ENCODE measurements at regions not wholly inside any gene's neighbourhood (a gene's known extent, or its start where the extent isn't known, plus 50 kb on each side); places are given as distances from the start of the nearest gene placed in this dataset.

DNA sequence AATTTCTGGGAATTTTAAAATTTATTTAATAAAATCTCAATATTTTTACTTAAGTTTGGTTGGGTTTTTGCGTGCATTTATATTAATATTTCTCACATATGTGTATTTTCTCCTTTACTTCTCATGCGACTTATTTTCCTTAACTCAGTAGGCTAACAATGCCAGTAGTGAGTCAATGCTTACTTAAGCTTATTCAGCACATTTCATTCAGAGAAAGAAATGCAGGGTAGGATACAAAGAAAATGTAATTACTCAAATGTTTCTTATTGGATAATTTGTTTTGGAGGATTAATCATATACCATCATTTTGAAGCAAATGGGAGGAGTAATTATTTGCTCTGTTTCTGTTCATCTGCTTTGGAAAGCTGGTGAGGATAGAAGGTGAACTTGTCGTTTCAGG is 623.5 kb downstream of the POM121L12 start:
- Histone ChIP-seq H3K27me3 (no peaks in the 10 kb centered on the region), H3K27ac (no peak overlapping the region), H3K36me3 (no peaks in the 10 kb centered on the region), H3K4me3 (no peak overlapping the region), H3K4me1 (no peaks in the 10 kb centered on the region), H3K9me3 (peaks cover 0 to 10% (median 5%) of the 10 kb centered on the region in 4 donors)
- TF ChIP-seq POLR2A (IDR thresholded peaks at IDR 0.05), result no peak
- no peak for TF ChIP-seq EP300 (IDR thresholded peaks at IDR 0.05)
- TF ChIP-seq POLR2AphosphoS5 (IDR thresholded peaks at IDR 0.05), result no peak
- TF ChIP-seq, protein P1, sequence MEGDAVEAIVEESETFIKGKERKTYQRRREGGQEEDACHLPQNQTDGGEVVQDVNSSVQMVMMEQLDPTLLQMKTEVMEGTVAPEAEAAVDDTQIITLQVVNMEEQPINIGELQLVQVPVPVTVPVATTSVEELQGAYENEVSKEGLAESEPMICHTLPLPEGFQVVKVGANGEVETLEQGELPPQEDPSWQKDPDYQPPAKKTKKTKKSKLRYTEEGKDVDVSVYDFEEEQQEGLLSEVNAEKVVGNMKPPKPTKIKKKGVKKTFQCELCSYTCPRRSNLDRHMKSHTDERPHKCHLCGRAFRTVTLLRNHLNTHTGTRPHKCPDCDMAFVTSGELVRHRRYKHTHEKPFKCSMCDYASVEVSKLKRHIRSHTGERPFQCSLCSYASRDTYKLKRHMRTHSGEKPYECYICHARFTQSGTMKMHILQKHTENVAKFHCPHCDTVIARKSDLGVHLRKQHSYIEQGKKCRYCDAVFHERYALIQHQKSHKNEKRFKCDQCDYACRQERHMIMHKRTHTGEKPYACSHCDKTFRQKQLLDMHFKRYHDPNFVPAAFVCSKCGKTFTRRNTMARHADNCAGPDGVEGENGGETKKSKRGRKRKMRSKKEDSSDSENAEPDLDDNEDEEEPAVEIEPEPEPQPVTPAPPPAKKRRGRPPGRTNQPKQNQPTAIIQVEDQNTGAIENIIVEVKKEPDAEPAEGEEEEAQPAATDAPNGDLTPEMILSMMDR (IDR thresholded peaks at IDR 0.05), result no peak
- intact Hi-C loops (cut with DNase I; ENCODE audit: low total_unique reads), result no loop called here
- 70 to 83% (median 77%) methylated on average over 3 of the region's 3 CpGs for WGBS, 5 donors
- no peak for DNase-seq

DNA sequence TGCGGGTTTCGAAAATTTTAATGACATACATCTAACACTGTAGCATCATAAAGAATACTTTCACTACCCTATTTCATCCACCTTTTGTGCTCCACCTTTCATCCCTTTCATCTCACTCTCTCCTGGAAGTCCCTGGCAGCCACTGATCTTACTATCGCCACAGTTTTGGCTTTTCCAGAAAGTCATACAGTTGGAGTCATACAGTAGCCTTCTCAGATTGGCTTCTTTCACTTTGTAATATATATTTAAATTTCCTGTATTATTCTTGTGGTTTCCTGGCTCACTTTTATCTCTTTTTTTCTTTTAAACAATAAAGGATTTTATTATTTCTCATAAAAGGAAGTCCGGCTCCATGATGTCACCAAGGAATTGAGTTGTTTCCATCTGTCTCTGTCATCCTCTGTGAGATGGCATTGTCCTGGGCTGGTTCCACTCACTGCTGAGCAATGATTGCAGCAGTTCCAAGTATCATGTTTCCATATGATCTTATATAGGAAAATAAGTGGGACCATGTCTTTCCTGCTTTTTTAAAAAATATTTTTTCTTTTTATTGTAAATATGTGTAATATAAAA is 626.3 kb downstream of the POM121L12 start:
- no peaks in the 10 kb centered on the region for H3K36me3 ChIP-seq
- H3K27ac ChIP-seq, result no peak overlapping the region
- WGBS, 5 donors, result 86 to 93% (median 90%) methylated on average over 4 of the region's 4 CpGs
- no peaks in the 10 kb centered on the region for H3K27me3 ChIP-seq
- DNase-seq, result no peak
- no peak overlapping the region for H3K4me3 ChIP-seq
- H3K9me3 ChIP-seq, result peaks cover 0 to 19% (median 5%) of the 10 kb centered on the region in 4 donors
- TF ChIP-seq POLR2AphosphoS5 (IDR thresholded peaks at IDR 0.05) (no peak), EP300 (IDR thresholded peaks at IDR 0.05) (no peak), POLR2A (IDR thresholded peaks at IDR 0.05) (no peak)
- TF ChIP-seq, protein P1 (IDR thresholded peaks at IDR 0.05), result no peak
- intact Hi-C loops (cut with DNase I; ENCODE audit: low total_unique reads), result no loop called here
- no peaks in the 10 kb centered on the region for H3K4me1 ChIP-seq

DNA sequence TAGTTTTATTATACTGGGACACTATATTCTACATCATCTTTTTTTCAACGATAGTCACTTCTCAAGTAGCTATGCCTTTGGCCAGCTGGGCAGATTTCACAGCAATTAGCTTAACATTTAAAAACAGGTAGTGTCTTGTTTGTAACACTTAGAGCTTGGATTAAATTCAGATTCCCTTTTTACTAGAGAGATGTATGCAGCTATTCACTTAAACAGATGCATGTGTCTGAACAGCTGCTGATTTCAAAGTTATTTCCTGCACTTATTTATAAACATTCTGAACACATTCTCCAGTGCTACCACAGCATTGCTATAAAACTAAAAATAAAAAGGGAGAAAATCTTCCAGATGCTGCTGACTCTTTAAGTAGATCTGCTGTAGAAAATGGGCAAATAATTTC is 637.2 kb downstream of the POM121L12 start:
- TF ChIP-seq POLR2AphosphoS5 (IDR thresholded peaks at IDR 0.05), result no peak
- no peak for TF ChIP-seq EP300 (IDR thresholded peaks at IDR 0.05)
- TF ChIP-seq, protein P1 (IDR thresholded peaks at IDR 0.05), result no peak
- intact Hi-C loops (cut with DNase I; ENCODE audit: low total_unique reads), result no loop called here
- Histone ChIP-seq H3K36me3 (no peaks in the 10 kb centered on the region), H3K27ac (no peak overlapping the region), H3K9me3 (peaks cover 0 to 27% (median 7%) of the 10 kb centered on the region in 4 donors), H3K4me3 (no peak overlapping the region), H3K27me3 (no peaks in the 10 kb centered on the region), H3K4me1 (no peaks in the 10 kb centered on the region)
- DNase-seq, result peak in 1 of 2 donors; percentile 11
- WGBS, 5 donors, result 56 to 83% (median 70%) methylated on average over 1 of the region's 1 CpG

DNA sequence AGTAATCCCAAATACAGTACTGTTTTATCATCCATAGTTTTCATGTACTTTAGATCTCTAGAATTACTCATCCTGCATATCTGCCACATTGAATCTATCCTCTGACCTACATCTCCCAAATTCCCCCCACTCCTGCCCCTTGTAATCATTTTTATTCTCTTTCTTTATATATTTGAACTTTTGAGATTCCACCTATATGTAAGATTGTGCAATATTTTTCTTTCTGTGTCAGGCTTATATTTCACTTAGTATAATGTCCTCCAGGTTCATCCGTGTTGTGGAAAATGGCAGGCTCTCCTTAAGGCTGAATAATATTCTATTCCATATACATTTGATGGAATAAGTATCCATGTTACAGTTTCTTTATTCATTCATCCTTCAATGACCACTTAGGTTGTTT is 640.4 kb downstream of the POM121L12 start:
- Histone ChIP-seq H3K27ac (no peak overlapping the region), H3K9me3 (peaks cover 0 to 17% (median 6%) of the 10 kb centered on the region in 4 donors), H3K4me1 (no peaks in the 10 kb centered on the region), H3K27me3 (no peaks in the 10 kb centered on the region), H3K4me3 (no peak overlapping the region), H3K36me3 (no peaks in the 10 kb centered on the region)
- 92 to 100% (median 96%) methylated on average over 1 of the region's 1 CpG for WGBS, 5 donors
- intact Hi-C loops (cut with DNase I; ENCODE audit: low total_unique reads), result no loop called here
- no peak for DNase-seq
- TF ChIP-seq POLR2AphosphoS5 (IDR thresholded peaks at IDR 0.05), result no peak
- TF ChIP-seq EP300 (IDR thresholded peaks at IDR 0.05), result no peak
- no peak for TF ChIP-seq POLR2A (IDR thresholded peaks at IDR 0.05)

DNA sequence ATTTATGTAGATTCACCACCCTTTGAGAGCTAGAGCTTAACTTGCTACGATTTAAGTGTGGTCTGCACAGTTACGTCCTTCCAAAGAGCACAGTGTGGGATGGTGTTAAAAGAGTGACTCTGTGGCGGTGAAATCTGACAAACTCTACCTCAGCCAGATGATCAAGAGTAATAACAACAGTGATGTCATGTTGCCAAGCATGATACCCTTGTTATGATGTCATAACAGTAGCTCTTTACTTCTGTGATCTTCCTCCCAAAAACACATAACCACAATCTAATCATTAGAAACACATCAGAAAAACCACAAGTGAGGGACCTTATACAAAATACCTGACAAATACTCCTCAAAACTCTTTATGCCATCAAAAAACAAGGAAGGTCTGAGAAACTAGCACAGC is 649.3 kb downstream of the POM121L12 start:
- TF ChIP-seq, protein P1 (IDR thresholded peaks at IDR 0.05), result no peak
- TF ChIP-seq POLR2A (IDR thresholded peaks at IDR 0.05) (no peak), POLR2AphosphoS5 (IDR thresholded peaks at IDR 0.05) (no peak), EP300 (IDR thresholded peaks at IDR 0.05) (no peak)
- H3K27me3 ChIP-seq, result no peaks in the 10 kb centered on the region
- no peaks in the 10 kb centered on the region for H3K4me1 ChIP-seq

More for the DNA sequence above, 649.3 kb downstream of the POM121L12 start:
- intact Hi-C loops (cut with DNase I; ENCODE audit: low total_unique reads), result no loop called here
- 83 to 88% (median 84%) methylated on average over 3 of the region's 3 CpGs for WGBS, 5 donors
- H3K4me3 ChIP-seq, result no peak overlapping the region
- DNase-seq, result no peak
- H3K27ac ChIP-seq, result no peak overlapping the region
- no peaks in the 10 kb centered on the region for H3K36me3 ChIP-seq
- peaks cover 0 to 7% (median 2%) of the 10 kb centered on the region in 4 donors for H3K9me3 ChIP-seq
